Activated CD8-positive, alpha-beta T cell treated with anti-CD3 and anti-CD28 coated beads, Interleukin-2, amount 10 ng/mL, durations not matched to agents 7 days and 5 days (primary cell): ENCODE measurements at regions not wholly inside any gene's neighbourhood (a gene's known extent, or its start where the extent isn't known, plus 50 kb on each side); places are given as distances from the start of the nearest gene placed in this dataset.

Experiments
- ATAC-seq: fragments of 150-1000 bp; cut with Tn5 transposase; one replicate; pipeline ENCODE4 v1.10.0; 2021; ENCODE audit warnings: moderate library complexity
- CTCF ChIA-PET: fragments of 350-600 bp; sonication (Branson Sonifier 250); formaldehyde crosslinking; loops from one replicate; lab custom pipeline; 2021; ENCODE audit warnings: antibody characterized with exemption; lab: Charles Lee
- POLR2A ChIA-PET: fragments of 350-600 bp; sonication (Branson Sonifier 250); formaldehyde crosslinking; loops from one replicate; lab custom pipeline; 2021; ENCODE audit warnings: antibody characterized with exemption; lab: Charles Lee
- DNase-seq: peaks from one replicate; pipeline ENCODE4 v3.0.0-alpha.2; 2020
- H3K27ac Mint-ChIP-seq: one replicate; pipeline ENCODE4 v1.8.0; 2021; ENCODE audit warnings: mild to moderate bottlenecking, mixed read lengths
- H3K27me3 Mint-ChIP-seq: one replicate; pipeline ENCODE4 v1.8.0; 2021; ENCODE audit warnings: low read depth, mixed read lengths
- H3K36me3 Mint-ChIP-seq: one replicate; pipeline ENCODE4 v1.8.0; 2021; ENCODE audit warnings: low read depth, mixed read lengths
- H3K4me1 Mint-ChIP-seq: one replicate; pipeline ENCODE4 v1.8.0; 2021; ENCODE audit warnings: low read depth, mixed read lengths
- H3K4me3 Mint-ChIP-seq: one replicate; pipeline ENCODE4 v1.8.0; 2021; ENCODE audit warnings: mild to moderate bottlenecking, mixed read lengths
- H3K9me3 Mint-ChIP-seq: one replicate; pipeline ENCODE4 v1.8.0; 2022; ENCODE audit warnings: mixed read lengths; ENCODE audit not compliant: insufficient read depth

DNA sequence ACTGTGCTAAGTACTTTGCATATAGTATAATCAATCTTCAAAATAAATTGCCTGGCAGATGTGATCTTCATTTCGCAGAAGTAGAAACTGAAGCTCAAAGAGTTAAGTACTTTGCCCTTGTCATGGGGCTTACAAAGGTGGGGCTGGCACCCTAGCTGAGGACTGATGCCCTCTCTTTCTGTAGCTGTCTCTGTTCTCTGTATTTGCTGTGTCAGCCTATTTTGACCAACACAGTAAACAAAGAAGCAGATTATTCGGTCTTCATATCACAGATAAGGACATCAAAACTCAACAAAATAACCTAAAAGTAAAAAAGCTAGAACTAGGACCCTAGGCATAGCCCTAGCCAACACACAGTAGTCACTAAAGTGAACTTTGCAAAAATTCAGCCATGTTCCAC, 570.5 kb upstream of the TENM3 start:
- no peak overlapping the region for H3K27ac Mint-ChIP-seq
- POLR2A ChIA-PET: no interaction called here
- H3K27me3 Mint-ChIP-seq: no peaks in the 10 kb centered on the region
- DNase-seq: no peak
- ATAC-seq: no peak
- H3K36me3 Mint-ChIP-seq: no peaks in the 10 kb centered on the region
- H3K4me1 Mint-ChIP-seq: no peaks in the 10 kb centered on the region
- CTCF ChIA-PET: no interaction called here
- H3K4me3 Mint-ChIP-seq: no peak overlapping the region
- H3K9me3 Mint-ChIP-seq: no peaks in the 10 kb centered on the region

DNA sequence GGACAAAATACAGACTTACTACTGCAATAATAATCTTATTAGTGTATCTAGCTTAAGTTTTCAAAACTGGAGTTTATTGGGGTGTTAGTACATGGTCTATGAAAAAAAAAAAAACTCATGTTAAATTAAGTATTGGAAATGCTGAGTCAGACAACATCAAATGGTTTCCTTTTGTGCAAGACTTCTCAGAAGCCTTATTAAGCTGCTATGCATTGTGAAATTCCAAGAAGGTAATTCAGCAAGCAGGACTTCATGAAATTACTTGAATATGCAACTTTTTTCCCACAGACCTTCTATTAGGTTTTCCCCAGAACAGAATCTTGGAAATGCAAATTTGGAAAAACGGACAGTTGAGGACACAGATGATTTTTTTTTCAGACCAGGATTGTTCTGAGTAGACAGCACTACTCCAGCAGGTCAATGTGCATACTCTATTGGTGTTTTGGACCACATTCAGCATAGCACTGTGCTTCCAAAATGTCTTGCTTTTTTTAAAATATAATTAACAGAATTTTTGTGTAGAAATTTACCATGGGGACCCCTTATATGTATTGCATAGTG, 568.8 kb upstream of the TENM3 start:
- no peaks in the 10 kb centered on the region for H3K27me3 Mint-ChIP-seq
- H3K36me3 Mint-ChIP-seq: no peaks in the 10 kb centered on the region
- no peaks in the 10 kb centered on the region for H3K9me3 Mint-ChIP-seq
- H3K27ac Mint-ChIP-seq: no peak overlapping the region
- no peak for ATAC-seq
- ChIA-PET CTCF (no interaction called here), POLR2A (no interaction called here)
- DNase-seq: no peak
- no peaks in the 10 kb centered on the region for H3K4me1 Mint-ChIP-seq
- H3K4me3 Mint-ChIP-seq: no peak overlapping the region

DNA sequence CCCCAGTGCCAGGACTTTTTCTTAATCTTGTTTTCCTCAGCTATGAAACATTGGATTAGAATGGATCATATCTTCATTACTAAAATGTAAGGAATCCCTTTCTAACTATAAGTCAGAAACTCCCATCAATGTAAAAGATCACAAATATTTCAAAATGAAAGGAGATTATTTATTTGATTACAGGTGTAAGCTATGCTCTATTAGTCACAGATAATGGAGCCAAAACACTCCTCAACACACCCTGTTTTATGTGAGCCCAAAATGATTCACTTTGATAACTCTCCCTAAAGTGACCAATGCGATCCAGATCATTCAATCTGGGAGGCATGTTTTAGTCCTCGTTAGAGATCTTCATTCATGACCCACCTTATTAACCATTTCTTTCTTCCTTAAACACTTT, 566.7 kb upstream of the TENM3 start:
- Mint-ChIP-seq H3K27me3 (no peaks in the 10 kb centered on the region), H3K27ac (no peak overlapping the region), H3K4me1 (no peaks in the 10 kb centered on the region), H3K36me3 (no peaks in the 10 kb centered on the region), H3K9me3 (no peaks in the 10 kb centered on the region), H3K4me3 (no peak overlapping the region)
- CTCF ChIA-PET: no interaction called here
- POLR2A ChIA-PET: no interaction called here
- no peak for DNase-seq
- ATAC-seq: no peak

DNA sequence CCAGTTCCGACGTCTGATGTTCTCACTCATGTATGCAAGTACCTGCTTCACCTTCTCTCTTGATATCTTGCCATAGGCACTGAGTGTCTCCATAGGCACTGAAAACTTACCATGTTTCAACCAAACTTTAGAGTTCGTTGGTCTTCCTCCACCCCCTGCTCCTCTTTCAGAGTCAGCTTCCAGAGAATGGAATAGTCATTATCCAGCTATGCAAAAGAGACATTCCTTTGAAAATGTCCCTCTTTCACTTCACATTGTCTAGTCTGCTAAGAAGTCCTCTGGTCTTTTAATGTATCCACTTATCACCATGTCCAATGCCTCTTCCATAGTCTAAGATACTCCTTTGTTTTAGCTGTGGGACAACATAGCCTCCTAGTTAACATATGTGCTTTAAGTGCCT, 566.0 kb upstream of the TENM3 start:
- no peak overlapping the region for H3K4me3 Mint-ChIP-seq
- H3K4me1 Mint-ChIP-seq: no peaks in the 10 kb centered on the region
- ChIA-PET POLR2A (no interaction called here), CTCF (no interaction called here)
- H3K27me3 Mint-ChIP-seq: no peaks in the 10 kb centered on the region
- no peak for DNase-seq
- H3K36me3 Mint-ChIP-seq: no peaks in the 10 kb centered on the region
- no peaks in the 10 kb centered on the region for H3K9me3 Mint-ChIP-seq
- H3K27ac Mint-ChIP-seq: no peak overlapping the region
- no peak for ATAC-seq

DNA sequence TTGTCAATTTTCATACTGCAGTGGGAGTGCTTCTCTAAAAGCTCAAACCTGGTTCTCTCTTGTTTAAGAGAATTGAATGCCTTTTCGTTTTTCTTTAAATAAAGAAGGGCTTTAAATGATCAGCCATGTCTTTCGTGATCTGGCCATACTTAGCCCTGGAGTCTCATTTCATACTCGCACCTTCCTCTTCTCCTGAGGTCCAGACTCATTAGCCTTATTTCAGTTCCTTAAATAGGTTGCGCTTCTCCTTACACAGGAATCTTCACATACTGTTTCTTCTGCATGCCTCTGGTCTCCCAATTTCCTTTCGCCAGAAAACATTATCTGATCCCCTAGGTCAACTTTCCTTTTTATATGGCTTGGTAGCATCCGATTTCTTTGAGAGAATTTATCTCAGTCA, 565.6 kb upstream of the TENM3 start:
- Mint-ChIP-seq H3K27ac (no peak overlapping the region), H3K36me3 (no peaks in the 10 kb centered on the region), H3K4me3 (no peak overlapping the region), H3K9me3 (no peaks in the 10 kb centered on the region), H3K27me3 (no peaks in the 10 kb centered on the region), H3K4me1 (no peaks in the 10 kb centered on the region)
- POLR2A ChIA-PET: no interaction called here
- ATAC-seq (no peak), DNase-seq (no peak)
- CTCF ChIA-PET: no interaction called here

DNA sequence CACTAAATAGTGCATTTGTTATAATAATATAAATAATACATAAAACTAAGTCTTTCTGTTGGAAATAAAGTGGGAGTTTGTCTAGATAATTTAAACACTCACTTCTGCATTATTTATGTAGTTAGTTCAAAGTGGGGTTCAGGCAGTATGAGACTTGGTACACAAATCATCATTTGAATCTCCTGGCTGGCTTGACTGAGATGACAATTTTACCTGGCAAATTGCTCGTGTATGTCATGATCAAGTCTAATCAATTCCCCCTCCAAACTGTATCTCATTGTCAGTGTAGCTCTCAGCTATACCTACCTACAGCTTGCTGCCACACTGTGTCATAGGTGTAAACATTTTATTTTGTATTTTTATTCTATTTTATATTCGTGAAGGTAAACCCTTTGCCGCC, 563.4 kb upstream of the TENM3 start:
- no peak for ATAC-seq

DNA sequence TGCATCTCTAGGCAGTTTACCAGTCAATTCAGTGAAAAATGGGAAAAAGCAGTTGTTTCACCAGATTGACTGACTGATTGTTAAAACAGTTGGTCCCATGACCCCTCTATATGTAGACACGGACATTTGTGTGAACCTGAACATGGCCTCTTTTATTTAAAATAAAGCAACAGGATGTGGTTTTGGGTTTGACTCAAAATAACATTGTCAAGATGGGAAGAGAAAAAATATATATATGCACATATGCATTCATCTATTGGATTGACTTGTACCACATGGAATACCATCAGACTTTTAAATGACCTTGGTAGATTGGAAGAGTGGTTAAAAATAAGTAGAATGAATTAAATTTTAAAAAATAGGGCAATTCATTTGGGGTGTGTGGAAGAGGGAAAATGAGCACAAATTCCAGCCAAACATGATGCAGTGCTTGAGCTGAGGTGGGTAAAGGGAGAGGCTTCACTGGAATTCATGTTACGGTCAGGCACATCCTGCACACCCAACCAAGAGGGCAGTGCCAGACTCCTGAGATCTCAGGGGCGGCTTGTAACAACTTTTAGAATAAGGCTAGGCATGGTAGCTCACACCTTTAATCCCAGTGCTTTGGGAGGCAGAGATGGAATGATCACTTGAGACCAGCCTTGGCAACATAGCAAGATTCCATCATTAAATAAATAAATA, 560.7 kb upstream of the TENM3 start:
- no peak for DNase-seq
- Mint-ChIP-seq H3K9me3 (no peaks in the 10 kb centered on the region), H3K27me3 (no peaks in the 10 kb centered on the region), H3K4me1 (no peaks in the 10 kb centered on the region), H3K36me3 (no peaks in the 10 kb centered on the region), H3K27ac (no peak overlapping the region), H3K4me3 (no peak overlapping the region)
- no peak for ATAC-seq
- ChIA-PET POLR2A (no interaction called here), CTCF (no interaction called here)

More for the DNA sequence above, 563.4 kb upstream of the TENM3 start:
- no peak overlapping the region for H3K27ac Mint-ChIP-seq
- no peaks in the 10 kb centered on the region for H3K27me3 Mint-ChIP-seq
- POLR2A ChIA-PET: no interaction called here
- H3K4me3 Mint-ChIP-seq: no peak overlapping the region
- DNase-seq: no peak
- H3K9me3 Mint-ChIP-seq: no peaks in the 10 kb centered on the region
- H3K4me1 Mint-ChIP-seq: no peaks in the 10 kb centered on the region
- CTCF ChIA-PET: no interaction called here
- no peaks in the 10 kb centered on the region for H3K36me3 Mint-ChIP-seq

DNA sequence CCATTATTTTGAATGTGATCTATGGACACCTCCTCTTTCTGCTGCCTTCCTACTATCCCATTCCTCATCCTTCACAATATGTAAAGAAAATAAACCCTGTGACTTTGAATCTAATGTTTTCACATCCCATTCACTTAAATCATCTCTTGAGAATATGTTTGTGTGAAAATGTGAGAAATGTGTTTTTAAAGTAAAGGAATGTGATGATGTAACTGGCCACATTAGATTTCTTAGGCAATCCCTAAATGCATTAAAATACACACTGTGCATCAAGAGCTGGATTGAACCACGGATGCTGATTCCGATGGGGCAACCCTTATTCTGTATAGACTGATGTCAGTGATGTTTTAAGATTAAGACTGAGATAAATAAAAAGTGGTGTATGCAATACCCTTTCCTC, 558.9 kb upstream of the TENM3 start:
- H3K36me3 Mint-ChIP-seq: no peaks in the 10 kb centered on the region
- DNase-seq: no peak
- no peaks in the 10 kb centered on the region for H3K27me3 Mint-ChIP-seq
- ATAC-seq: no peak
- no peaks in the 10 kb centered on the region for H3K9me3 Mint-ChIP-seq
- no peak overlapping the region for H3K27ac Mint-ChIP-seq
- ChIA-PET CTCF (no interaction called here), POLR2A (no interaction called here)
- no peaks in the 10 kb centered on the region for H3K4me1 Mint-ChIP-seq
- no peak overlapping the region for H3K4me3 Mint-ChIP-seq

DNA sequence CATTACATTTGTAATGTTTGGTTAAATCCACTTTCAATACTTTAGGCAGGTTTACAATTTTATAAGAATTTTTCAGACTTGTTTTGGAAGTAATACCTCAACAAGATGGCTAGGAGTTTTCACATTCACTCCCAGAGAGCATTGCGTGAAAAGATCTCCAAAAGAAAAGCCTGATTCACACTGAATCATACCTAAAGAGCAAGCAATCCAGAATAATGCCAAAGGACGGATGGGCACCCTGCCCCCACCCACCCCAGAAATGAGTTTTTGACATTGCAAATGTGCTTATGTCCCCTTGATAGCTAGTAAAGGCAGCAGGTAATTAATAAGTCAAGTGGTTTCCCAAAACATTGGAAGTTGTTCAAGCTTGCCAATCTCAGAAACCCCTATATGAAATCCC, 557.7 kb upstream of the TENM3 start:
- no peak for ATAC-seq
- Mint-ChIP-seq H3K4me3 (no peak overlapping the region), H3K27ac (no peak overlapping the region), H3K27me3 (no peaks in the 10 kb centered on the region), H3K4me1 (no peaks in the 10 kb centered on the region), H3K36me3 (no peaks in the 10 kb centered on the region), H3K9me3 (no peaks in the 10 kb centered on the region)
- DNase-seq: no peak
- CTCF ChIA-PET: no interaction called here
- POLR2A ChIA-PET: no interaction called here

DNA sequence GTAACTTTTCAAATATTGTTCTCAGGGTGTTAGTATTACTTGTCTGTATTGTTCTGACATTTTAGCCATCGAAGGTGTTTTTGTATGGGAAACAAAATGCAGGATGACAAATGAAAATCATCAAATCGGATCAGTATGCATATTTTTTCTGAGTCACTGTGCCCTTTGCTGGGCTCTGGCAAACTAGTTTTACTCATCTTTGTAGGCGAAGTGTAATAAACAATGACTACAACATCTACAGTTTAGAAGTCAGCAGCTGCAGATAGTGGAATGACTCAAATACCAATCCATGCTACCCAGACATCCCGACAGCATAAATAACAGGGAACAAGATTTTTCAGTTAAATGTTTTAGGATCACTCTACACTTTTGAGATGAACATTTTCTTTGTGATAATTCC, 557.3 kb upstream of the TENM3 start:
- Mint-ChIP-seq H3K36me3 (no peaks in the 10 kb centered on the region), H3K27ac (no peak overlapping the region), H3K4me3 (no peak overlapping the region), H3K9me3 (no peaks in the 10 kb centered on the region), H3K27me3 (no peaks in the 10 kb centered on the region), H3K4me1 (no peaks in the 10 kb centered on the region)
- ChIA-PET POLR2A (no interaction called here), CTCF (no interaction called here)
- DNase-seq: no peak
- ATAC-seq: no peak

DNA sequence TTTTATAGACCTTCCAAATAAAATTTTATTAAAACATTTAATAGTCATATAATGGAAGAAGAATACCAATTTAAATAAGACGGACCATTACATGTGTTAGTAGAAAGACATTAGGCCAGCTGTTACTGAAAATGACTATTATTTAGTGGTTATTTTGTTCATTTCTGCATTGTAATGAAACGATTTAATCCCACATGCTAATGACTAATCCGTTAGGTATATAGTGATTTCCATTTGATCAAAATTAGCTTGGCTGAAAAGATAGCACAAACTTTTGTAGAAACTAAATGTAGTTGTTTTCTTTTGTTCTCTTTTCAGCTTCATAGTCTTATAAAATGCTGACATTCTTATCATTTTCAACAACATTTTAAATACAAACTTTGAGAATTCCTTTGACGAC, 556.1 kb upstream of the TENM3 start:
- H3K4me1 Mint-ChIP-seq: no peaks in the 10 kb centered on the region
- H3K4me3 Mint-ChIP-seq: no peak overlapping the region
- DNase-seq: no peak
- POLR2A ChIA-PET: no interaction called here
- no peak overlapping the region for H3K27ac Mint-ChIP-seq
- no peak for ATAC-seq
- CTCF ChIA-PET: no interaction called here
- no peaks in the 10 kb centered on the region for H3K9me3 Mint-ChIP-seq
- no peaks in the 10 kb centered on the region for H3K36me3 Mint-ChIP-seq
- H3K27me3 Mint-ChIP-seq: no peaks in the 10 kb centered on the region

DNA sequence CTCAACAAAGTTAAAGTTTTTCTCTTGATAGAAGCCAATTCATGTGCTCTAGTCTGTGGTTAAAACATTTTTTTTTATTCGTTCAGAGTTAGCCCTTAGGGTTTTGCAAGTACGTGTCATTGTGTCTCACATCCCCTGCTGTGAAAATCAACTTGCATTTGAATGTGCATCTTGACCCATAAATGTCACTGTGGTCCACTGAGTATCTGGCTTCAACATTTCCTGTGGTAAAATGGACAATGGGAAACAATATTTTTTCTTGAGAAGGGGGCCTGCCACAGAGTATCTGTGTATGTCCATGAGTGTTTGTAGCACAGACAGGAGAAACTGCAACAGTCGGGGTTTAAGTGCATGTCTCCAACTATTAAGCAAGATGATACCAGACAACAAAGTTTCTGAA, 554.8 kb upstream of the TENM3 start:
- H3K36me3 Mint-ChIP-seq: no peaks in the 10 kb centered on the region
- H3K9me3 Mint-ChIP-seq: no peaks in the 10 kb centered on the region
- no peak overlapping the region for H3K4me3 Mint-ChIP-seq
- no peak overlapping the region for H3K27ac Mint-ChIP-seq
- H3K4me1 Mint-ChIP-seq: no peaks in the 10 kb centered on the region
- no peaks in the 10 kb centered on the region for H3K27me3 Mint-ChIP-seq
- DNase-seq (no peak), ATAC-seq (no peak)
- POLR2A ChIA-PET: no interaction called here
- CTCF ChIA-PET: no interaction called here

DNA sequence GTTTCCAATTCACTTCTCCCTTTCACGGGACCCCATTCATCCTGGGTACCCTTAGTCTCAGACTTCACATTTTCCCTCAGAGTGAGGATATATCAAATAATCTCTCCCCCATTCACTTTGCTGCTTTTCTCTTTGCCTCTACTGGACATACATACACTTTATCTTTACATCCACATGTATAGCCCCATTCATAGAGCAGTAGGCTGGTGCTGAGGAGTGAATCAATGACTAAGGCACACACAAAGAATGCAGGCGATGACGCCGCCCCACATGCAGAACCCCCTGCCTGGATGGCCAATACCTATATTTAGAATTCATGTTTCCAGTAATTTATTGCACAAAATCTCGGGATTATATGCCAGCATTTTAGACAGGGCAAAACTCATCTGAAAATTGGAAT, 554.3 kb upstream of the TENM3 start:
- ChIA-PET CTCF (no interaction called here), POLR2A (no interaction called here)
- H3K27me3 Mint-ChIP-seq: no peaks in the 10 kb centered on the region
- no peak overlapping the region for H3K4me3 Mint-ChIP-seq
- no peaks in the 10 kb centered on the region for H3K9me3 Mint-ChIP-seq
- no peak for ATAC-seq
- DNase-seq: no peak
- no peaks in the 10 kb centered on the region for H3K4me1 Mint-ChIP-seq
- H3K27ac Mint-ChIP-seq: no peak overlapping the region
- no peaks in the 10 kb centered on the region for H3K36me3 Mint-ChIP-seq
